22Rv1 (cell line): ENCODE measurements at regions not wholly inside any gene's neighbourhood (a gene's known extent, or its start where the extent isn't known, plus 50 kb on each side); places are given as distances from the start of the nearest gene placed in this dataset.

ENCODE experiments used
- CTCF ChIP-seq: fragments of 450-650 bp; IDR thresholded peaks from 2 replicates; pipeline ENCODE4 v1.5.1; 2017; ENCODE audit warnings: mild to moderate bottlenecking
- ZFX ChIP-seq: fragments of 450-650 bp; IDR thresholded peaks from 2 replicates; pipeline ENCODE4 v1.6.1; 2017; ENCODE audit warnings: antibody characterized with exemption, borderline replicate concordance

- TF ChIP-seq CTCF (no peak), ZFX (no peak)
These were observed 173.5 kb downstream of the BAMBI start for GRCh38 chr10:28850784-28851183.
